ENCODE measurements at regions not wholly inside any gene's neighbourhood (a gene's known extent, or its start where the extent isn't known, plus 50 kb on each side); places are given as distances from the start of the nearest gene placed in this dataset.
"Not testable (repeated sequence)": the region's sequence is repeated elsewhere in the genome, so short reads cannot be mapped to it uniquely, and the experiment has no call there.

DNA sequence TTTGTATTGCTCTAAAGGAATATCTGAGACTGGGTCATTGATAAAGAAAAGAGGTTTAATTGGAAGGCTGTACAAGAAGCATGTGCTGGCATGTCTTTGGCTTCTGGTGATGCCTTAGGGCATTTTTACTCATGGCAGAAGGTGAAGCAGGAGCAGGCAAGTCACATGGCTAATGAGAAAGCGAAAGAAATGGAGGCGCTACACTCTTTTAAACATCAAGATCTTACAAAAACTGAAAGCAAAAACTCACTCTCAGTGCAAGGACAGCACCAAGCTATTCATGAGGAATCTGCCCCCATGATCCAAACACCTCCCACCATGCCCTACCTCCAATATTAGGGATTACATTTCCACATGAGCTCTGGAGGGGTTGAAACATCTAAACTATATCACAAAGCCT lies 1458.8 kb upstream of the ACO1 start:
- Histone ChIP-seq H3K9me3 (no peaks in the 10 kb centered on the region), H3K4me3 (no peak overlapping the region), H3K4me1 (no peaks in the 10 kb centered on the region), H3K27ac (no peak overlapping the region), H3K27me3 (no peaks in the 10 kb centered on the region), H3K36me3 (no peaks in the 10 kb centered on the region)
- 96% methylated on average over 2 of the region's 2 CpGs for WGBS, 2 donors
- TF ChIP-seq, protein P1, sequence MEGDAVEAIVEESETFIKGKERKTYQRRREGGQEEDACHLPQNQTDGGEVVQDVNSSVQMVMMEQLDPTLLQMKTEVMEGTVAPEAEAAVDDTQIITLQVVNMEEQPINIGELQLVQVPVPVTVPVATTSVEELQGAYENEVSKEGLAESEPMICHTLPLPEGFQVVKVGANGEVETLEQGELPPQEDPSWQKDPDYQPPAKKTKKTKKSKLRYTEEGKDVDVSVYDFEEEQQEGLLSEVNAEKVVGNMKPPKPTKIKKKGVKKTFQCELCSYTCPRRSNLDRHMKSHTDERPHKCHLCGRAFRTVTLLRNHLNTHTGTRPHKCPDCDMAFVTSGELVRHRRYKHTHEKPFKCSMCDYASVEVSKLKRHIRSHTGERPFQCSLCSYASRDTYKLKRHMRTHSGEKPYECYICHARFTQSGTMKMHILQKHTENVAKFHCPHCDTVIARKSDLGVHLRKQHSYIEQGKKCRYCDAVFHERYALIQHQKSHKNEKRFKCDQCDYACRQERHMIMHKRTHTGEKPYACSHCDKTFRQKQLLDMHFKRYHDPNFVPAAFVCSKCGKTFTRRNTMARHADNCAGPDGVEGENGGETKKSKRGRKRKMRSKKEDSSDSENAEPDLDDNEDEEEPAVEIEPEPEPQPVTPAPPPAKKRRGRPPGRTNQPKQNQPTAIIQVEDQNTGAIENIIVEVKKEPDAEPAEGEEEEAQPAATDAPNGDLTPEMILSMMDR (IDR thresholded peaks at IDR 0.05), result no peak
- TF ChIP-seq EP300 (IDR thresholded peaks at IDR 0.05), result no peak
- TF ChIP-seq POLR2AphosphoS5 (IDR thresholded peaks at IDR 0.05), result no peak
- no peak for TF ChIP-seq POLR2A (IDR thresholded peaks at IDR 0.05)
- no peak for DNase-seq
- intact Hi-C loops (cut with DNase I), result no loop called here

DNA sequence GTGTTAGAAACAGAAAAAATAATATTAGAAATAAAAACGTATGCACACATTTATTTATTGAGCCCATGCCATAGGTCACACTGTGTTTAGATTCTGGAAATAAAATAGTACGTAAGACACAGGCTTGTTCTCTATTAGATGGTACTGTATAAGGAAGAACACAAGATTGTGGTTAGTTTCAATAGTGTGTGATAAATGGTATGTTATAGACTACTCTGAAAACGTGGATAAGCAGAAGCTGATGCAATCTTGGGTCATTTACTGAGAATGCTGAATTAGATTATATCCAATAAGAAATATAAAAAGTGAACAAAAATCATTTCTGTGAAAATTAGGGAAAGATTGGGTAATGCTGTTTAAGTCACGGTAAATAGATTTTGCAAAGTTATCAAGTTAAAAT lies 1456.4 kb upstream of the ACO1 start:
- no peak for TF ChIP-seq POLR2A (IDR thresholded peaks at IDR 0.05)
- TF ChIP-seq EP300 (IDR thresholded peaks at IDR 0.05), result no peak
- TF ChIP-seq, protein P1 (IDR thresholded peaks at IDR 0.05), result no peak
- intact Hi-C loops (cut with DNase I), result no loop called here
- WGBS, 2 donors, result 51 to 66% methylated on average over 4 of the region's 4 CpGs
- Histone ChIP-seq H3K36me3 (no peaks in the 10 kb centered on the region), H3K4me3 (no peak overlapping the region), H3K27me3 (no peaks in the 10 kb centered on the region), H3K9me3 (no peaks in the 10 kb centered on the region), H3K27ac (no peak overlapping the region), H3K4me1 (no peaks in the 10 kb centered on the region)
- no peak for DNase-seq

DNA sequence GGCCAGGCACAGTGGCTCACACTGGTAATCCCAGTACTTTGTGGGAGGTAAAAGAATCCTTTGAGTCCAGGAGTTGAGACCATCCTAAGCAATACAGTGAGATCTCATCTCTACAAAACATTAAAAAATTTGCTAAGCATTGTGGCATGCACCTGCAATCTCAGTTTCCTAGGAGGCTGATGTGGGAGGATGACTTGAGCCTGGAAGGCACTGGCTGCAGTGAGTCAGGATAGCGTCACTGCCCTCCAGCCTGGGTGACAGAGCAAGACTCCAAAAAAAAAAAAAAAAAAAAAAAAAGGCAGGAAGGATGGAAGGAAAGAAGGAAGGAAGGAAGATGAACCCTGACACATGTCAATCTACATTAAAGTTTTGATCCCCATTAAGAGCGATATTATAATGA lies 1452.2 kb upstream of the ACO1 start:
- Histone ChIP-seq H3K4me3 (no peak overlapping the region), H3K4me1 (no peaks in the 10 kb centered on the region), H3K27ac (no peak overlapping the region), H3K36me3 (no peaks in the 10 kb centered on the region), H3K27me3 (no peaks in the 10 kb centered on the region), H3K9me3 (no peaks in the 10 kb centered on the region)
- intact Hi-C loops (cut with DNase I), result no loop called here
- DNase-seq, result no peak
- no peak for TF ChIP-seq POLR2AphosphoS5 (IDR thresholded peaks at IDR 0.05)
- TF ChIP-seq, protein P1 (IDR thresholded peaks at IDR 0.05), result no peak
- TF ChIP-seq EP300 (IDR thresholded peaks at IDR 0.05), result no peak
- TF ChIP-seq POLR2A (IDR thresholded peaks at IDR 0.05), result no peak
- 84% methylated on average over 2 of the region's 2 CpGs for WGBS, 2 donors

DNA sequence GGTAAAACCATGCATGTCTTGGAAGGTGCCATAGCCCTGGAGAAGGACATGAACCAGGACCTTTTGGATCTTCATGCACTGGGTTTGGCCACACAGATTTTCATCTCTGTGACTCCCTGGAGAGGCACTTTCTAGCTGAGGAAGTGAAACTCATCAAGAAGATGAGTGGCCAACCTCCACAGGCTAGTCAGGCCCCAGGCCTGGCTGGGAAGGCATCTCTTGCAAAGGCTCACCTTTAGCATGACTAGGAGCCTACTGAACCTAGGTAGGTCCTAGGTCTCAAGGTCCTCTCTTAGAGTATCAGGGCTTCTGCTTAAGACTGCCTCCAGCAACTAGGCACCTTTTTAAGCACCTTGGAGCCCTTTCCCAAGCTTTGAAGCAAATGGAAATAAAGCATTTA lies 1448.7 kb upstream of the ACO1 start:
- Histone ChIP-seq H3K27me3 (no peaks in the 10 kb centered on the region), H3K4me1 (no peaks in the 10 kb centered on the region), H3K27ac (no peak overlapping the region), H3K4me3 (no peak overlapping the region), H3K36me3 (no peaks in the 10 kb centered on the region), H3K9me3 (no peaks in the 10 kb centered on the region)
- TF ChIP-seq POLR2AphosphoS5 (IDR thresholded peaks at IDR 0.05) (no peak), POLR2A (IDR thresholded peaks at IDR 0.05) (no peak), EP300 (IDR thresholded peaks at IDR 0.05) (no peak)
- TF ChIP-seq, protein P1 (IDR thresholded peaks at IDR 0.05), result no peak
- DNase-seq, result no peak
- intact Hi-C loops (cut with DNase I), result no loop called here

DNA sequence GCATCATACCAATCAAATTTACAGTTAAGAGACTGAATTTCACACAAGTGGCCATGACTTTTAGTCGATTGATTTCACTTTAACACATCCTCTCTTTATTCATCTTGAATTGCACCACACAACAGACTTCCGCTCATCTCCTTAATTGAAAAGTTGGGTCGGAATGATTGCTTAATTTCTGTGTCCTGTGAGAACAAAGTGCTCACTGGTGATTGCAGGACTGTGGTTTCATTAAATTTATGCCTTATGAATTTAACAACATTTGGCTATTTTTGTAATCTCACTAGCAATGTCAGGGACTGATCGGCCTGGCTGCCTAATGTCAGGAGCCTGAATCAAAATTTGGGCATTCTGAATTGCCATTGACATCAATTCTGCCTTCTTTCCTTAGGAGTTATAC lies 1447.3 kb upstream of the ACO1 start:
- TF ChIP-seq EP300 (IDR thresholded peaks at IDR 0.05) (no peak), POLR2AphosphoS5 (IDR thresholded peaks at IDR 0.05) (no peak), POLR2A (IDR thresholded peaks at IDR 0.05) (no peak)
- TF ChIP-seq, protein P1 (IDR thresholded peaks at IDR 0.05), result no peak
- H3K36me3 ChIP-seq, result no peaks in the 10 kb centered on the region
- no peaks in the 10 kb centered on the region for H3K9me3 ChIP-seq
- no peaks in the 10 kb centered on the region for H3K27me3 ChIP-seq
- no peak overlapping the region for H3K4me3 ChIP-seq
- no peak for DNase-seq
- 84% methylated on average over 4 of the region's 4 CpGs for WGBS, 2 donors
- H3K27ac ChIP-seq, result no peak overlapping the region
- intact Hi-C loops (cut with DNase I), result no loop called here
- H3K4me1 ChIP-seq, result no peaks in the 10 kb centered on the region

- H3K4me3 ChIP-seq; H3K36me3 ChIP-seq; H3K27ac ChIP-seq; H3K4me1 ChIP-seq; DNase-seq; H3K27me3 ChIP-seq; intact Hi-C loops (cut with DNase I); H3K9me3 ChIP-seq: not testable (repeated sequence)
- 94 to 95% methylated on average over 2 of the region's 2 CpGs for WGBS, 2 donors
Observed at GRCh38 chr9:30942852-30943251, 1441.6 kb upstream of the ACO1 start.

Data from sigmoid colon (tissue), 6 donors.